GM19023 (cell line): ENCODE measurements at regions not wholly inside any gene's neighbourhood (a gene's known extent, or its start where the extent isn't known, plus 50 kb on each side); places are given as distances from the start of the nearest gene placed in this dataset.
"Not testable (repeated sequence)": the region's sequence is repeated elsewhere in the genome, so short reads cannot be mapped to it uniquely, and the experiment has no call there.

ENCODE experiments used
- ATAC-seq: cut with Tn5 transposase; IDR thresholded peaks from one replicate; pipeline ENCODE4 v1.9.1; 2021; ENCODE audit warnings: mild to moderate bottlenecking, moderate library complexity; ENCODE audit not compliant: unreplicated experiment

- ATAC-seq, result not testable (repeated sequence)
These were observed 360.5 kb downstream of the GATA3 start for GRCh38 chr10:8415029-8415428.

DNA sequence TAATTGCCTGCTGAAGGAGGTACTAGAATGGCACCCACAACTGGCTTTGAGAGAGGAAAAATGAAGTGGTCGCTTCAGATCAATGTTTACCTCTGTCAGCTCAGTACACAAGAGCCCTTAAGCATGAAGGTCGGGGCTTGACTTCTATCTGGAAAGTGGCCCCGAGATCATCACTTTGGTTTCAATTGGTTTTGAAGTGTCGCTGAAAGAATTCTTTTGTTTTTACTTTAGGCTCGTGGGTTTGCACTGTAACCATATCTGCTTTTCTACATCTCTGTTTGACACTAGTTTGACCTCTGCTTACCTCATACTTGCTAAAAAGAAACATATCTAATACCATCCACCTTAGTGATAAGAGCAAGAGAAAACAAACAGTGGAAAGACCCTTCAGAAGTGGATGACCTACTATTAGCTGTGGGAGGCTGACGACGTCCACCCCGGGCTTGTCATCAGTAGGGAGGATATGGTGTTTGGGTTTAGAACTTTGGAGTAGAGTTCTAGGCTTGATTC is 361.8 kb downstream of the GATA3 start:
- ATAC-seq, result peak; percentile 48

- peak; percentile 32 for ATAC-seq
These were observed 362.3 kb downstream of the GATA3 start for GRCh38 chr10:8416760-8417159.

DNA sequence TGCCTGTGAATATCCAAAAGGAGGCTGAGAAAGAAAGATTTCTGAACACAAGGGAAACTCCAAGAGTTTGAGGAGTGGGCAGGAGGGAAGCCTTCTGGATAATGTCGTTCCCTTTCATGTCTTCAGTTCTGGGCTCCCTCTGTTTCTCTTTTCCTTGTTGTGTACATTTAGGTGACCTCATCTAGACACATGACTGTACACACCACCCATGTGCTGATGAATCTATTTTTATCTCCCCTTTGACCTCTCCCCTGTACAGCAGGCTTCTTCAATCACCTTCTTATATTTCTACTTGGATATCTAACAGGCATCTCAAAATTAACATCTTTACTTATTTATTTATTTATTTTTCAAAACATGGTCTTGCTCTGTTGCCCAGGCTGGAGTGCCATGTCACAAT is 363.1 kb downstream of the GATA3 start:
- no peak for ATAC-seq

GRCh38 chr10:8418631-8419030 is 364.1 kb downstream of the GATA3 start:
- ATAC-seq, result no peak

DNA sequence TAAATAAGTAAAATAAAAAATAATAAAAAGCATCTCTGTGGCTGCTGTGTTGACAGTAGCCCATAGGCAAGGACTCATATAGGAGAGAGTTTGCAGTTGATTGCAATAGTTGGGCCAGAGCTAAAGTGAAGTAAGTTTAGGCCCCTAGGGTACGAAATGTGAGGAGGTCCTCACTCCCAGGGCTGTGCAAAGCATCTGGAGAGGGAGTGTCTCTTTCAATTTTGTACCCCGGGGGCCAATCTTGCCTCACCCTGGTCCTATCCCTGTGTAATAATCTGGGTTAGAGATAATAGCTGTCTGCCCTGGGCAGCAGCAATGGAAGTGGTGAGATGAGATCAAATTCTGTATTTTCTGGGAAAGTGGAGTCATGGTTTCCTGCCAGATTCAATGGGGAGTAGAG is 365.7 kb downstream of the GATA3 start:
- no peak for ATAC-seq

- ATAC-seq, result no peak
These were observed 370.2 kb downstream of the GATA3 start for GRCh38 chr10:8424555-8425211.

- no peak for ATAC-seq
These were observed 374.2 kb downstream of the GATA3 start for GRCh38 chr10:8428654-8429053.

DNA sequence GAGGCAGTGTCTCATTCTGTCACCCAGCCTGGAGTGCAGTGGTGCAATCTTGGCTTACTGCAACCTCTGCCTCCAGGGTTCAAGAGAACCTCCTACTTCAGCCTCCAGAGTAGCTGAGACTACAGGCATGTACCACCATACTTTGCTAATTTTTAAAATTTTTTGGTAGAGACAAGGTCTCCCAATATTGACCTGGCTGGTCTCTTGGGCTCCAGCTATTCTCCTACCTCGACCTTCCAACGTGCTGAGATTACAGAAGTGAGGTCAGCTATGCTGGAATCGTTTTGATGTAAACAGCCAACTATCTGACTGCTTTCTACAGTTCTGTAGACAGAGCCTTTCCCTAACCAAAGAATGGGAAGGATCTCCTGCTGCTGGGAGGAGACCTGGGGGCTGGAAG is 375.8 kb downstream of the GATA3 start:
- no peak for ATAC-seq

DNA sequence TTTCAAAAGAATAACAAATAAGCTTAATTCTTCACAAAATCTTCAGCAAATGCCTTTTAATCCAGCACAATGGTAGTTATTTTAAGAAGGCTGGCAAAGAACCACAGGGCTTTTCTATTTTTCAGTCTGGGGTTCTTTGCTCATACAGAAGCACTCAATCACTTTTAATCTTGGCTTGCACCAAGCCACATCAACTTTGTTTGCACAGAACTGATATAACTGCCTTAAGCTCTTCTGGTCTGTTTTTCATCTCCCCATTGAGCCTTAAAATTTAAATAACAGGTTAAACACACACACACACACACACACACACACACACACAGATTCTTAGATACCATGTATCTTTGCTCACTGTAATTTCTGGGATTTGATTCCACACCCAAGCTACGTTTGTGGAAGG is 377.0 kb downstream of the GATA3 start:
- no peak for ATAC-seq

- no peak for ATAC-seq
These were observed 380.9 kb downstream of the GATA3 start for GRCh38 chr10:8435186-8436055.

DNA sequence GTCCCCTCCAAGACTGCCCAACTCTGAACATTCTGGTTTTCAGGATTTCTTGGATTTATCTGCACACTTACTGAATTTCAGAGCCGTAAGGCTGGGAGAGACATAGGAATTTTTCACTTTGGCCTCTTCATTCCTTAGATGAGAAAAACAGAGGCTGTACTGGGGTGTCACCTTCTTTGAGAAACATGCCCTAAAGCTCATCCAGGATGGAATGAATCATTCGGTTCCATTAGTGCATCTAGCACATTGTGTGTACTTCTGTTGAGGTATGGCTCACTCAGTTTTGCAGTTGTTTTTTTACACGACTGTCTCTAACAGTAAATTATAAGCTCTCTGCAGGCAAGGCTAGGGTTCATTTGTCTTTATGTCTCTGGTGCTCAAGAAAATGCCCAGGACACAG is 383.4 kb downstream of the GATA3 start:
- ATAC-seq, result no peak

DNA sequence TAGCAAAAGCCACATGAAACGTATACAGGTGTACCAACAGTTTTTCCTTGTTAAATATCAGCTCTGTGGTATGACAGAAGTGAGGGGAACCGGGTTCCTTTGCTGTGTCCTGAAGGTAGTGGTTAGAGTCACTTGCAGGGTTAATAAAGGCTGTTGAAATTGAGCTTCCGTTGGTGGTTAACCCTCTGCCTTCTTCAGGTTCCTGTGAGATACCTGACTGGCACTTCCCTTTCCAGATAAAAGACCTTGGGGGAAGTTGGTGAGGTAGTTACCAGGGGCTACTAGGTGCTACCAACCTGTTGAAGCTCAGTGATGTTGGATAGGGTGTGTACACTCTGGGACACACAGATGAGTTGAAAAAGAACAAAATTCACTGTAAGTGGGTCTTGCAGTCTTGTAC is 384.1 kb downstream of the GATA3 start:
- no peak for ATAC-seq

DNA sequence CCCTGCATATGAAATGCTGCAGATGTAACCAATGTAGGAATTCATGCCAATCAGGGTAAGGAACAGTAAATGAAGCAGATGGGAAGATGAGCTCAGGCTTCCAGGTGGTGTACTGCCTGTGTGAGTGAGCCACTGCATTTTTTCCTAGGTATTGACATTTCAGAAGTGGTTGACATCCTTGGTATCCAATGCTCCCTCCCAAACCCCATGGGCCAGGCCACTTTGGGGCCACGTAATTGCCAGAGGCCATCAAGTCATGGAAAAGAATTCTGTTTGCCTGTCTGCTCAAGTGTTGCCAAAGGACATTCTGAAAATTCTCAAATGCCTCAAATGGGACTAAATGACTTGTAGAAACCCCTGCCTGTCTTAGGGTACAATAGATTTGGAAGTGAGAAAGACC is 384.6 kb downstream of the GATA3 start:
- no peak for ATAC-seq

DNA sequence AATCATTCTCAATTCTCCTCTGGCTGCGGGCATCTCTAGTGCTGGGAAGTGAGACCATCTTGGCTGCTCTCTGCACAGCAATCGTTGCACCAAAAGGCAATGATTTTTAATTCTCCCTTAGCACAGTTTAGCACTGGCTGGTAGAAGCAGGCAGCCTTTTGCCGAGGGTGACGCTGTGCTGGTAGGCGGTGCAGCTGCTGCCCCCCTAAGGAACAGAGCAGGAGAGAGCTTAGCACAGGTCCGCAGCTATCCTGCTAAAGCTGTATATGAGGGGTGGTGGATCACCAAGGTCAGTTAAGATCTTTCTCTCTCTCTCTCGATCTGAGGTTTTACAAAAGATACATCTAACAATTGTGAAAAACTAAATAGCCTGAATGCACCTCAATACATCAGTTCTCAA is 390.1 kb downstream of the GATA3 start:
- ATAC-seq, result no peak

DNA sequence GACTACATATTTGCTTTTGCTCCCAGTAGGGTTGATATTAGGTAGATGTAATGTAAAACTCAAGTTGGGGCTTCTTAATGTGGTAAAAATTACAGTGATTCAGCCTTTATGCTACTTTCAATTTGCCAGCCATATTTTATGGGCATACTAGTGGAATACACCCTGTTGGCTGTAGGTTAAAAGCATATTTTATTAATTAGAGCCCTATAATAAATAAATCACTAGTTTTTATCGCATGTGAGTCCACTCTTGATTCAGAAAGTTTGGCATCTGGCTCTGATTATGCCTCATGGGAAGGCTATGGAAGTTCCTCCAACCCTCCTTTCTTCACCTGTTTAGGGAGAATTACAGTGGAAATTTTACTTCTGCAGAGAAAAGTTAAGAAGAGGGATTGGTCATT is 390.9 kb downstream of the GATA3 start:
- ATAC-seq, result no peak

GRCh38 chr10:8449909-8450308 is 395.4 kb downstream of the GATA3 start:
- ATAC-seq, result no peak

DNA sequence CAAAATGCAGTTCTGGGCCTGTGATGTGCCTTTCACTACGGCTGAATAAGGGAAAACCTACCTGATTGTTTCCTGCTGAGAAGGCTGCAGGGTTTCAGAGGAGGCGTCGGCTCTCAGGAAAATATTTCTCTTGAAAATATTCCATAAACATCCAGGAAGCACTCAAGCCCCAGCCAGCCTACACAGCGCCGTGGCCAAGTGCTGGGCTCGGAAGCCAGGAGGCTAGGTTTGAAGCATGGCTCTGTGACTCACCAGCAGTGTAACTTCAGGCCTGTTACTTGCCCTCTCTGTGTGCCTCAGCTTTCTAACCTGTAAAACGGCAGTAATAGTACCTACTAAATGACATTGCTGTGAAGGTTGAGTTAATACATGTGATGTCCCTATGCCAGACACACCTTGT is 399.1 kb downstream of the GATA3 start:
- ATAC-seq, result no peak

DNA sequence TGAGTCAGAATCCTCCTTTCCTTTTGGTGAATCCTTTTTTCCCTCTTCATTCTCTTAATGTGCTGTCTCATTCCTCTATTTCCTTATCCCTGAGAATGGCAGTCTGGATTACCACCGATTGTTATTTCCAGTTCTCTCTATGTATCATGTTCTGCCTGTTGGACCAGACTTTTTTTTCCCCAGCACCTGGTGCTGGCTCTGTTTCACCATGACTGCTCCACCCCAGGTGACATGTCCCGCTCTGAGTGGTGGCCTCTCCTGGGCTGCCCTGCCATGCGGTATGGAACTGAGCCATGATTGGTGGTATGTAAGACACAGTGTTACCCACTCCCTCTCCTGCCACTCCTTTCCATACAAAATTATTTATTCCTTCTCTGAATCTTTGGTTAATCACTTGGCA is 399.9 kb downstream of the GATA3 start:
- no peak for ATAC-seq

- no peak for ATAC-seq
These were observed 400.7 kb downstream of the GATA3 start for GRCh38 chr10:8455181-8455580.

DNA sequence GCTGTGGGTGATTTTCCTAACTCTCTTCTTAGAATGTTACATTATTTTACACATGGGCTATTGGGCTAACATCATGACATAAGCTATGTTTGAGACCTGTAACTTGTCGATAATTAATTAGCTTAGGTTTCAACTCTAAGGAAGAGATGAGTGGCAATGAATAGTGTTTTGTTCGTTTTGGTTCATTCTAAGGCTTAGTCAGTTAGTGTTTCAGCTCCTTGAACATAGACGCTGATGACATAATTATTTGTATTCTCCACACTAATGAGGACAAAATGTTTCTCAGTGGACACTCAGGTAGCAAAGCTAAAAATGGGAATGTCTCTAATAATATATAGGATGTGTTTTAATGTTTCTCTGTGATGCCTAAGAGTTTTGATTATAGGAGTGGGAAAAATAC is 401.9 kb downstream of the GATA3 start:
- ATAC-seq, result no peak

GRCh38 chr10:8460626-8461025 is 406.1 kb downstream of the GATA3 start:
- ATAC-seq, result no peak
